ENCODE measurements at regions not wholly inside any gene's neighbourhood (a gene's known extent, or its start where the extent isn't known, plus 50 kb on each side); places are given as distances from the start of the nearest gene placed in this dataset.
A peak's percentile ranks its signal among the peaks of the same experiment; 100 is the strongest.

- no peaks in the 10 kb centered on the region for H3K36me3 ChIP-seq
- no peaks in the 10 kb centered on the region for H3K4me1 ChIP-seq (ENCODE audit: low read depth)
- DNase-seq (ENCODE audit: low read depth in 1 of 2, low spot score in 1 of 2): no peak
- no peak overlapping the region for H3K4me3 ChIP-seq
- H3K27ac ChIP-seq: no peak overlapping the region
- no peaks in the 10 kb centered on the region for H3K27me3 ChIP-seq
- H3K9me3 ChIP-seq (ENCODE audit: low read depth): no peaks in the 10 kb centered on the region
- no peak for TF ChIP-seq CTCF (IDR thresholded peaks at IDR 0.05; ENCODE audit: low read depth, low read length)
Measured at GRCh38 chr2:13714466-13714865, 918.1 kb upstream of the LRATD1 start.

- TF ChIP-seq CTCF (IDR thresholded peaks at IDR 0.05; ENCODE audit: low read depth, low read length): no peak
- Histone ChIP-seq H3K27ac (no peak overlapping the region), H3K4me1 (ENCODE audit: low read depth) (no peaks in the 10 kb centered on the region), H3K27me3 (no peaks in the 10 kb centered on the region), H3K4me3 (no peak overlapping the region), H3K9me3 (ENCODE audit: low read depth) (no peaks in the 10 kb centered on the region), H3K36me3 (no peaks in the 10 kb centered on the region)
- DNase-seq (ENCODE audit: low read depth in 1 of 2, low spot score in 1 of 2): no peak
Measured at GRCh38 chr2:13725945-13726344, 906.6 kb upstream of the LRATD1 start.

GRCh38 chr2:13745330-13745729 lies 887.2 kb upstream of the LRATD1 start:
- Histone ChIP-seq H3K36me3 (no peaks in the 10 kb centered on the region), H3K4me1 (ENCODE audit: low read depth) (no peaks in the 10 kb centered on the region), H3K9me3 (ENCODE audit: low read depth) (no peaks in the 10 kb centered on the region), H3K4me3 (no peak overlapping the region), H3K27me3 (no peaks in the 10 kb centered on the region), H3K27ac (no peak overlapping the region)
- DNase-seq (ENCODE audit: low read depth in 1 of 2, low spot score in 1 of 2): peak in 1 of 2 donors; percentile 10
- no peak for TF ChIP-seq CTCF (IDR thresholded peaks at IDR 0.05; ENCODE audit: low read depth, low read length)

- no peak for TF ChIP-seq CTCF (IDR thresholded peaks at IDR 0.05; ENCODE audit: low read depth, low read length)
- no peak for DNase-seq (ENCODE audit: low read depth in 1 of 2, low spot score in 1 of 2)
- no peaks in the 10 kb centered on the region for H3K36me3 ChIP-seq
- no peaks in the 10 kb centered on the region for H3K27me3 ChIP-seq
- H3K27ac ChIP-seq: no peak overlapping the region
- H3K9me3 ChIP-seq (ENCODE audit: low read depth): no peaks in the 10 kb centered on the region
- H3K4me1 ChIP-seq (ENCODE audit: low read depth): no peaks in the 10 kb centered on the region
- H3K4me3 ChIP-seq: no peak overlapping the region
Measured at GRCh38 chr2:13751955-13752354, 880.6 kb upstream of the LRATD1 start.

- Histone ChIP-seq H3K4me3 (no peak overlapping the region), H3K27me3 (no peaks in the 10 kb centered on the region), H3K36me3 (no peaks in the 10 kb centered on the region), H3K27ac (no peak overlapping the region), H3K4me1 (ENCODE audit: low read depth) (no peaks in the 10 kb centered on the region), H3K9me3 (ENCODE audit: low read depth) (no peaks in the 10 kb centered on the region)
- no peak for DNase-seq (ENCODE audit: low read depth in 1 of 2, low spot score in 1 of 2)
- no peak for TF ChIP-seq CTCF (IDR thresholded peaks at IDR 0.05; ENCODE audit: low read depth, low read length)
Measured at GRCh38 chr2:13758412-13758811, 874.1 kb upstream of the LRATD1 start.

- Histone ChIP-seq H3K4me1 (ENCODE audit: low read depth) (no peaks in the 10 kb centered on the region), H3K4me3 (no peak overlapping the region), H3K36me3 (no peaks in the 10 kb centered on the region), H3K27me3 (no peaks in the 10 kb centered on the region), H3K9me3 (ENCODE audit: low read depth) (no peaks in the 10 kb centered on the region), H3K27ac (no peak overlapping the region)
- DNase-seq (ENCODE audit: low read depth in 1 of 2, low spot score in 1 of 2): no peak
- TF ChIP-seq CTCF (IDR thresholded peaks at IDR 0.05; ENCODE audit: low read depth, low read length): no peak
Measured at GRCh38 chr2:13768274-13768673, 864.2 kb upstream of the LRATD1 start.

Data from cardiac muscle cell (in vitro differentiated cells and primary cell).